ENCODE measurements at regions not wholly inside any gene's neighbourhood (a gene's known extent, or its start where the extent isn't known, plus 50 kb on each side); places are given as distances from the start of the nearest gene placed in this dataset.

DNA sequence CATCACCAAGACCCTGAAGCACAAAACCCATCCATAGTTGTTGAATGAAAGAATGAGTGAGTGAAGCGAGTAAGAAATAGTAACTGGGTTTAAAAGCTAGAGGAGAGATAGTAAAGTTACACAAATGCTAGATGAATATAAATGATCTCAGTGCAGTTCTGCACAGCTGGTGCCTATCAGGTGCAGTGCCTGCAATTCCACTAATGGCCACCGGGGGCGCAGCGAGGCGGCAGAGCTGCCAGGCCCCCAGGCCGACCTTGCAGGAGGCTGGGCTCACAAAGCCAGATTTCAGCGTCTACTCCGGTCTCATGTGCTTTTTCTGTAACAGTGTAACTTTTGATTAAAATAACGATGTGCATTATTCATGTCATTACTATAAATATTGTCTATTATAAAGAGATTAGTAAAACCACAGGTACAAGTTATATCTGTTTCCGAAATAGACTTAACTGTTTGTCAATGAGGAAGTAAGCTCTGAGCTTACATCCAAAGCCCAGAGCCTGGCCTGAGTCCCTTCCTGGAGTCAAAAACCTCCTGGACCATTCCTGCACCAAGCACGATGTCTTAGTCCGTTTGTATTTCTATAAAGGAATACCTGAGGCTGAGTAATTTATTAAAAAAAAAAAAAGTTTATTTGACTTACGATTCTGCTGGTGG lies 477.6 kb downstream of the NPHP4 start:
- peak; percentile 61 to 64 for DNase-seq

- no peak for DNase-seq
These were observed 478.2 kb downstream of the NPHP4 start for GRCh38 chr1:5513846-5514526.

GRCh38 chr1:5513179-5513578 lies 479.0 kb downstream of the NPHP4 start:
- no peak for DNase-seq

DNA sequence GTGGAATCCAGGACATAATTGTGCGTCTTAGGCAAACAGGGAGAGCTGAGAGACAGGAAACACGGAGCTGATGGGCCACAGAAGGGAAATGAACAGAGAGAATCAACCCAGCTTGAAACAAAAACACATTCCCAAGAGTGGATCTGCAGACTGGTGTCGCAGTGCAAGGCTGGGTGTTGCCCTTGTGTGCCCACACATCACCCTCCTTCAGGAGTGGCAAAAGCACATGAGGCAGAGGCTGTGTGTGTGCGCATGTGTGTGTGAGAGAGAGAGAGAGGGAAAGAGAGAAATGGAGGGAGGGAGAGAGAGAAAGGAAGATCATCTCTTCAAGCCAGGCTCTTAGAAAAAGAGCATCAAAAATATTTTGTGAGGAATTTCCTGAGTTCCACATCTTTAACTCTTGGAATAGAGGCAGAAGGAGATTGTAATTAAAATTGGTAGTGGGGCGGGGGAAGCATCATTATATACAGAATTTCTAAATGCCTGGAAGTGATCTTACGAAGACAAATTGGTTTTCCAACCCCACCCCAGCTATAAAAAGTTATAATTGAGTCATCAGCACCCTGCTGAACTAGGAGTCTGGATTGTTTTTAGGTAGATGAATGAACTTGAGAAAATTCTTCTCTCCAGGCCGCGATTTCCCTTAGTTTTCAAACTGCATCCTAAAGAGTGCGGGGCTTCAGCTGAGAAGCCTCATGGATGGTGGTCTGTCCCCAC lies 480.7 kb downstream of the NPHP4 start:
- no peak for DNase-seq

DNA sequence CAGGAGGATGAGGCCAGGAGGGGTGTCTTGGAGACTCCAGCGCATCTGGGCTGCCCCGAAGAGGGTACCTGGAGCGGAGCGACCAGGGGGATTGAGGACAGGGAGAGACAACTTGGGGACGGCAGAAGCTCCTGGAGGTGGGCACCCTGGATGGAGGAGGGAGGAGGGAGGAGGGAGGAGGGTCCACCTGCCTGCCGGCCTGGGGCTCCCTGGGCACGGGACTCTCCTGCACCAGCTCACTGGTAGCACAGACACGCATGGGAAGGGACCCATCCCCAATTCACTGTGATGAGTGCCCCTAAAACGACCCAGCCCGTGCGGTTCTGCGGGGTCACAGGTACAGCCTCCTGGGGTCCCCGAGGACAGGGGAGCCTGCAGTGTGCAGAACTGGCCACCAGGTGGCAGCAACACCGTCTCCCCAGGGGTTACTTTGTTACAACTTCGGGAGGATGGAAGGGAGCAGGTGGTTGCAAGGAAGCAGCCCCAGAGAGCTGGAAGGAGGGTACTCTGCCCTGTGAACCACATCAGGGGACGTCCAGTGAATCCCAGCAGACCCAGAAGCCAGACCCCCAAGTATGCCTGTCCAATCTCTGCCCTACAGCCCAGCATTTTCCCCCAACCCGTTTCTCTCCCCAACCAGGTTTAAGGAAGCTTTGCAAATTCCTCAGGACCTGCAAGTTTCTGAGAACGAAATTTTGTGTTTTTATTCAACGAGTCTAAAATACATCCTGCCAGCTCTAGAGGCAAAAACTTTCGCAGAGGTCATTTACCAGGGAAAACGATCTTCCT lies 482.4 kb downstream of the NPHP4 start:
- DNase-seq, result peak; percentile 61 to 64

DNA sequence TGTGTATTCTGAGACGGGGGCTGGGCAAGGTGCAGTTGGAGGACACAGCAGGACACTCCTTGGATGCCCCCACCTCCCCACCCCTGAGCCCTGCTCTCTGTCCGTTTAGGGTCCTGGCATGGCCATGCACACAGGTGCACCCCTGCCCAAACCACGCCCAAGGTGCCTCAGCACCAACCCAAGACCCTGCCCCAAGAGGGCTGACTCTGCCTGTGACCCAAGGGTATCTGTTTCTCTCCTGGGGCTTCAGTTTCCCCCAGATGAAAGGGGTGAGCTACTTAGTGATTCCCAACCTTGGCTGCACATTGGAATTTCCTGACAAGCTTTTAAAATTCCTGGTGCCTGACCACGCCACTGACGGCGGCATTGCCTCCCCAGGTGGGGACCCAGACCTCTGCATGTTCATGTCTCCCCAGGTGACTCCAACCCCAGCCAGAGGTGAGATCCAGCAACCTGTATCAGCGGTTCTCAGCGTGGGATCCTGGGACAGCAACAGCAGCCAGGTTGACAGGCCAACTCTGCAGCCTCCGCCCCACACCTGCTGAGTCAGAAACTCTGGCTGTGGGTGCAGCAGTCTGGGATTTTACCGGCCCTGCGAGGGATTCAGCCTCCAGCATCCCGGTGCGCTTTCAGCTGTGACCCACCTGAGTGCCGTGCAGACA lies 483.4 kb downstream of the NPHP4 start:
- DNase-seq, result no peak

DNA sequence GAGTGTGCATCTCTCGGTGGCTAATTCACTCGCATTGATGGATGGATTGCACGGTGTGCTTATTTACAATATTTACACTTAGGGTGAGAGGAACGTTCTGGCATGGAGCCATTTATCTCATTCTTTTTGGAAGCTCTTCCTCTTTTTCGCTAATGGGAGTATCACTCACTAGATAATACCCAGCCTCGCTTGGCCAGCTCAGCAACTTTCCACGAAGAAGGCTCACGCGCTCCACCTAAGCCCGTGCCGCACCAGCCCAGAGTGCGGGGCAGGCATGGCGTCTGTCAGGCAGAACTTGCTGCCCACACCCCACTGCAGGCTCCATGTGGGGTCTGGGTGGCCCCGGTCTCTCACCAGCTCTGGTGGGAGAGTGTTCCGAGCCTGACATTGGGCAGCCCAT lies 484.9 kb downstream of the NPHP4 start:
- DNase-seq, result no peak

- no peak for DNase-seq
These were observed 485.6 kb downstream of the NPHP4 start for GRCh38 chr1:5506634-5507033.

- no peak for DNase-seq
These were observed 486.3 kb downstream of the NPHP4 start for GRCh38 chr1:5505944-5506343.

GRCh38 chr1:5504364-5504740 lies 487.9 kb downstream of the NPHP4 start:
- DNase-seq, result no peak

DNA sequence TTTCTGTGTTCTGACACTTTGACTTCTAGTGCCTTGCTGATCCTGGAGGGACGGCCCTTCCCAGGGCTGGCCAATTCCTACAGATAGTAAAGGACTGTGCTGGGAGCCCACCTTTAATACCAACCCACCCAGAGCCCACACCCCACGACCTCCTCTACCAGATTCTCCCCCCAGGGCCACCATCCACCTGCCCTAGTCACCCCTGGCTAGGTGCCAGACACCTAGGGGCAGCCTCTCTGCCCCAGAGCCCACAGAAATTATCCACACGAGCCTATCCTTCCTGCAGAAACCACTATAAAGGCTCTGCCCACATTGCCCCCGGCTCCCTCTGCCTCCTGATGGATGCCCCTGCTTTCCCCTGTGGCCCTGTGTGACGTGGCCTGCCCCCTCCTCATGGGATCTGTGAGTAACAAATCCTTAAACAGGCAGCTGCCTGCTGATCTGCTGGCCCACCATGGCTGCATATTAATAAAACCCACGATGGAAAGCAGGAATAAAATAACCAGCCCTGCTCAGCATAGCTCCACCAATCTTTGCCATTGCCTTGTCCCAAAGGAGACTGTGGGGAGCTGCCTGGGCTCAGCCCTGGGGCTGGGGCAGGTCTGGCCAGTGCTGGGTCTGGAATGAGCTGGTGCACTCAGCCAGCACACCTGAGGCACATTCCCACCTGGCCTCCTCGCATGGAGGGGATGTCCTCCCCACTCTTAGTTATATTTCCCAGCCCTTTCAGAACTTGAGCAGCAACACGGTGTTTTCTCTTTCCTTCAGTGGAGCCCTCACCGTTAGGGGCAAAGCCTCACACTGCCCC lies 488.5 kb downstream of the NPHP4 start:
- DNase-seq, result no peak

DNA sequence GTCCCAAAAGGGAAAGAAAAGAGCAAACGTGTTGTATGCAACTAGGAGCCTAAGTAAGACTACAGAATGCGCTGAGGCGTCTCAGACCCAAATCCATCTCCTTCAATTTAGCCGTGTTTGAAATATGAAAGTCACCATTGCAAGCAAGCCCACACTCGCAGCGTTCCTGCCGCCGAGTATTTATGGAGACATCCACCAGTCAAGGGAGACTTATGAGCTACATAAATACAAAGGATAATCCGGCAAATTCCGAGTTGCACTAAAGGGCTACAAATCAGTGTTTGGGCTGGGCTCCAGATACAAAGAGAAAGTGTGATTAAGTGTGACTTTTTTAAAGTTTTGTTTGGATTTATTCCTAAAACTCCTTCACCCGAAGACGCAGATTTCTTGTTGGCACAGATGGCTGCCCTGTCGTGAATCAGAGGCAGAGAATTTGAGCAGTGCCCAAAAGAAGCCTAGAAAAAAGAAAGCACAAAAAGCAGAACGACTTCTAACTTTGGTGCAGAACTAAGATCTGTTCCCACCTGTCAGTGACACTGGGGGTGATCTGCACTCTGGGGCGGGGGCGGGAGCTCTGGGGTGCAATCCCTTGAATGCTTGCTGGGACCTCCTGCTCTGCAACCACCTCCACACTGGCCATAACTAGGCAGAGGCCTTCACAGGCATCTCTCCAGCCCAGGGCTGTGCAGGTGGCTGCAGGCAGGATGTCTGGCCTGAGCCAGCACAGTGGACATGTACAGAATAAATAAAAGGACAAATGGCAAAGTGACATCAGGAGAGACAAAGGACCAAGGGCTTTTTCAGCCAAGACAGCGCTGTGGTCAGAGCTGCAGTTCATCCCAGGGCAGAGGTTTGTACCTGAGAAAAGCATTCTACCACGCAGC lies 489.7 kb downstream of the NPHP4 start:
- DNase-seq, result no peak

- no peak for DNase-seq
These were observed 490.9 kb downstream of the NPHP4 start for GRCh38 chr1:5501206-5501930.

DNA sequence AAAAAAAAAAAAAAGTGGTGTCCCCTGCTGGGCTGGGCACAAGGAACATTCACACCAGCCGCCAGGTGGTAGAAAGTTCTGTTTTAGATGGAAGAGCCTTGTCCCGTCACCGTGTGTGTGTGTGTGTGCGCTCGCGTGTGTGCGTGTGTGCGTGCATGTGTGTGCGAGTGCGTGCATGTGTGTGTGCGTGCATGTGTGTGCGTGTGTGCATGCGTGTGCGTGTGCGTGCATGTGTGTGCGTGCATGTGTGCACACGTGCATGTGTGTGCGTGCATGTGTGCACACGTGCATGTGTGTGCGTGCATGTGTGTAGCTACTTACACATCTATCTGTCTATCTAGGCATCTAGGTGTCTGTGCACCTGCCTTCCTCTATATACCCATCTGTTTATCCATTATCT lies 491.7 kb downstream of the NPHP4 start:
- no peak for DNase-seq

DNA sequence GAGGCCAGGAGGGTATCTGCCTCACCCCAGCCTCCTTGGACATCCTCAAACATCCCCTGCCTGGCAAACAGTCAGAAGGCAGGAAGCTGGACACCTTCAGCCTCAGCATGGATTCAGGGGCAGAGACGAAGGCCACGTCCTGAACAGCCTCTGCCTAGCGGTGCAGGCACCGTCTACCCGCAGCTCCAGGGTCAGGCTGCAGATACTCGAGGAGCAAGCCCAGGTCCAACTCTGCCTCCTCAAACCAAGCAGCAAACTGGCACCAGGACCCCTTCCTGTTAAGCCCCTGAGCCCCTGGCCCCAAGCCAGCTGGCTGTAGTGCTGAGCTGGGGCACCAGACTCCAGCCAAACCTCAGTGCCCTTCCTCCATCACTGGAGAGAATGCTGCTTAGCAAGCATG lies 494.7 kb downstream of the NPHP4 start:
- no peak for DNase-seq

GRCh38 chr1:5495596-5496410 lies 496.4 kb downstream of the NPHP4 start:
- DNase-seq, result no peak

- DNase-seq, result no peak
These were observed 497.7 kb downstream of the NPHP4 start for GRCh38 chr1:5494518-5494917.

- no peak for DNase-seq
These were observed 498.3 kb downstream of the NPHP4 start for GRCh38 chr1:5493851-5494311.

DNA sequence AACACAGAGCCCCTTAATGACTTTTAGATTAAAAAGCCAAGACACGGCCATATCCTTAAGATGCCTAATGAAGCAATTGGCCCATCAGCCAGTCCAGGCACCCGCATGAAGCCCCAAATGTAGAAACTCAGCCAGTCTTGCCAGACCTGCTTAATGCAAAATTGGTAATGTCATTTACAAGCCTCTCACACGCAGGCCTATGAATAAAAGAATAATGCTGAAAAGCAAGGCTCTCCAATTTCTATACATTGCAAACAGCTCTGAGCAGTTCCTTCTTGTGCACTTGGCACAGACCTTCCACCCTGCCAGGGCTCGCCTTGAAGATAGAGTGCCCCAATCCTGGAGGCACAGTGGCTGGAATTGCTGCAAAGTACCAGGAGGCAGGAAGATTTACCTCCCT lies 498.9 kb downstream of the NPHP4 start:
- DNase-seq, result no peak

All from activated CD4-positive, alpha-beta T cell treated with anti-CD3 and anti-CD28 coated beads, Interleukin-2, amount 50 U/mL, for 4 hours (primary cell).